ENCODE measurements at regions not wholly inside any gene's neighbourhood (a gene's known extent, or its start where the extent isn't known, plus 50 kb on each side); places are given as distances from the start of the nearest gene placed in this dataset.

GRCh38 chr4:30268370-30268769, 451.8 kb upstream of the PCDH7 start (continued):
- no peak for TF ChIP-seq E2F6 (IDR thresholded peaks at IDR 0.05)
- no peak for TF ChIP-seq ATF2 (IDR thresholded peaks at IDR 0.05; ENCODE audit: low read length)
- TF ChIP-seq ZNF274 (IDR thresholded peaks at IDR 0.05; ENCODE audit: borderline replicate concordance, extremely low read depth, low read length) = no peak
- TF ChIP-seq RXRA (IDR thresholded peaks at IDR 0.05; ENCODE audit: insufficient read depth, low read depth, low read length) = no peak
- no peak for TF ChIP-seq EGR1 (IDR thresholded peaks at IDR 0.05; ENCODE audit: borderline replicate concordance, low read depth, low read length)
- no peak for TF ChIP-seq TAF1 (IDR thresholded peaks at IDR 0.05; ENCODE audit: low read depth, low read length)
- TF ChIP-seq BCL11A (IDR thresholded peaks at IDR 0.05; ENCODE audit: low read depth in 2 of 2, low read length in 2 of 2) = no peak
